ENCODE measurements at regions not wholly inside any gene's neighbourhood (a gene's known extent, or its start where the extent isn't known, plus 50 kb on each side); places are given as distances from the start of the nearest gene placed in this dataset.
"Not testable (repeated sequence)": the region's sequence is repeated elsewhere in the genome, so short reads cannot be mapped to it uniquely, and the experiment has no call there.

- Histone ChIP-seq H3K4me2 (ENCODE audit: low read length) (no peak overlapping the region), H3K27me3 (ENCODE audit: control insufficient read depth, low read length) (no peaks in the 10 kb centered on the region), H3K36me3 (ENCODE audit: control insufficient read depth, low read length) (no peaks in the 10 kb centered on the region), H3K27ac (ENCODE audit: low read depth, low read length) (no peak overlapping the region), H3K9me3 (ENCODE audit: control insufficient read depth, insufficient read depth, low read length) (no peaks in the 10 kb centered on the region), H3F3A (ENCODE audit: control insufficient read depth, insufficient read depth) (no peaks in the 10 kb centered on the region), H4K20me1 (ENCODE audit: control insufficient read depth, insufficient read depth, low read depth, low read length) (no peaks in the 10 kb centered on the region), H3K9me2 (replicated peaks; ENCODE audit: control insufficient read depth, low read length) (no peaks in the 10 kb centered on the region), H3K79me2 (ENCODE audit: control insufficient read depth, low read length) (no peaks in the 10 kb centered on the region), H3K4me1 (ENCODE audit: control insufficient read depth, low read length) (no peaks in the 10 kb centered on the region), H3K4me3 (ENCODE audit: low read length) (no peak overlapping the region)
- no peak for TF ChIP-seq EZH2phosphoT487 (IDR thresholded peaks at IDR 0.05; ENCODE audit: borderline replicate concordance, low read length)
- TF ChIP-seq, protein P1, sequence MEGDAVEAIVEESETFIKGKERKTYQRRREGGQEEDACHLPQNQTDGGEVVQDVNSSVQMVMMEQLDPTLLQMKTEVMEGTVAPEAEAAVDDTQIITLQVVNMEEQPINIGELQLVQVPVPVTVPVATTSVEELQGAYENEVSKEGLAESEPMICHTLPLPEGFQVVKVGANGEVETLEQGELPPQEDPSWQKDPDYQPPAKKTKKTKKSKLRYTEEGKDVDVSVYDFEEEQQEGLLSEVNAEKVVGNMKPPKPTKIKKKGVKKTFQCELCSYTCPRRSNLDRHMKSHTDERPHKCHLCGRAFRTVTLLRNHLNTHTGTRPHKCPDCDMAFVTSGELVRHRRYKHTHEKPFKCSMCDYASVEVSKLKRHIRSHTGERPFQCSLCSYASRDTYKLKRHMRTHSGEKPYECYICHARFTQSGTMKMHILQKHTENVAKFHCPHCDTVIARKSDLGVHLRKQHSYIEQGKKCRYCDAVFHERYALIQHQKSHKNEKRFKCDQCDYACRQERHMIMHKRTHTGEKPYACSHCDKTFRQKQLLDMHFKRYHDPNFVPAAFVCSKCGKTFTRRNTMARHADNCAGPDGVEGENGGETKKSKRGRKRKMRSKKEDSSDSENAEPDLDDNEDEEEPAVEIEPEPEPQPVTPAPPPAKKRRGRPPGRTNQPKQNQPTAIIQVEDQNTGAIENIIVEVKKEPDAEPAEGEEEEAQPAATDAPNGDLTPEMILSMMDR (IDR thresholded peaks at IDR 0.05; ENCODE audit: low read depth, low read length, poor library complexity, severe bottlenecking): no peak
These were observed 311.8 kb downstream of the SIPA1L2 start for GRCh38 chr1:232318143-232318542.

DNA sequence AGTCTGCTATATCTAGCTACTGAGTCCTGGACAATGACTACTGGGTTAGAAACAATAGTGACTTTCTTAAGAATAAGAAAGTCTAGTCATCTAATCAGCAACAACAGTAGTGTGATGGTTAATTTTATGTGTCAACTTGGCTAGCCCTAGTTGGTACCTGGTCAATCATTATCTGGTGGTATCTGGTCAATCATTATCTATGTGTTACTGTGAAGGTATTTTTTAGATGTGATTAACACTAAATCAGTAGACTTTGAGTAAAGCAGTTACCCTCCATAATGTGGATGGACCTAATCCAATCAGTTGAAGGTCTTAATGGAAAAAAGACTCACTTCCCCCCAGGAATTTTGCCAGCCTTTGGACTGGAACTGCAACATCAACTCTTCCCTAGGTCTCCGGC lies 312.6 kb downstream of the SIPA1L2 start:
- H3K9me3 ChIP-seq (ENCODE audit: control insufficient read depth, insufficient read depth, low read length): no peaks in the 10 kb centered on the region
- H3K4me1 ChIP-seq (ENCODE audit: control insufficient read depth, low read length): no peaks in the 10 kb centered on the region
- no peak overlapping the region for H3K4me3 ChIP-seq (ENCODE audit: low read length)
- no peaks in the 10 kb centered on the region for H3F3A ChIP-seq (ENCODE audit: control insufficient read depth, insufficient read depth)
- H3K9me2 ChIP-seq (replicated peaks; ENCODE audit: control insufficient read depth, low read length): no peaks in the 10 kb centered on the region
- no peak overlapping the region for H3K27ac ChIP-seq (ENCODE audit: low read depth, low read length)
- H3K79me2 ChIP-seq (ENCODE audit: control insufficient read depth, low read length): no peaks in the 10 kb centered on the region
- H3K27me3 ChIP-seq (ENCODE audit: control insufficient read depth, low read length): no peaks in the 10 kb centered on the region
- H3K4me2 ChIP-seq (ENCODE audit: low read length): no peak overlapping the region
- TF ChIP-seq, protein P1 (IDR thresholded peaks at IDR 0.05; ENCODE audit: low read depth, low read length, poor library complexity, severe bottlenecking): no peak
- no peak for TF ChIP-seq EZH2phosphoT487 (IDR thresholded peaks at IDR 0.05; ENCODE audit: borderline replicate concordance, low read length)
- no peaks in the 10 kb centered on the region for H4K20me1 ChIP-seq (ENCODE audit: control insufficient read depth, insufficient read depth, low read depth, low read length)
- no peaks in the 10 kb centered on the region for H3K36me3 ChIP-seq (ENCODE audit: control insufficient read depth, low read length)

DNA sequence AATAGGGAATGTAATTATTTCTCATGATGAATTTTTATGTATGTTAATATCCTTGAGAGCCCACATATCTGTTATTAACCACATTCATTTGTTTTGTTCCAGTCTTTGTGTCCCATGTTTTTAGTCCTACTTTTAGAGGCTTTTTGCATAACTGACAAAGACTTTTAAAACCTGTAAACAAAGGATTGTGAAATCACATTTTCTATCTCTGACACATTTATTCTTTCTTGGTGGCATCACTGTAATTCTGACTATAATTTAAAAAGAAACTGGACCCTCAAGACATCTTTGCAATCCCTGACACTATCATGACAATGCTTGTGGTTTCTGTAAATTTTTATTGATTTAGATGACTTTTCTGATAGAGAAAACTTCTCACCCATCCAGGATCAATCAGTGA lies 313.1 kb downstream of the SIPA1L2 start:
- Histone ChIP-seq H3K27ac (ENCODE audit: low read depth, low read length) (no peak overlapping the region), H3K27me3 (ENCODE audit: control insufficient read depth, low read length) (no peaks in the 10 kb centered on the region)
- TF ChIP-seq EZH2phosphoT487 (IDR thresholded peaks at IDR 0.05; ENCODE audit: borderline replicate concordance, low read length): no peak
- TF ChIP-seq, protein P1 (IDR thresholded peaks at IDR 0.05; ENCODE audit: low read depth, low read length, poor library complexity, severe bottlenecking): no peak

GRCh38 chr1:232313876-232314275 lies 316.1 kb downstream of the SIPA1L2 start:
- H3K4me1 ChIP-seq (ENCODE audit: control insufficient read depth, low read length); H4K20me1 ChIP-seq (ENCODE audit: control insufficient read depth, insufficient read depth, low read depth, low read length); H3K9me2 ChIP-seq (replicated peaks; ENCODE audit: control insufficient read depth, low read length); H3K4me2 ChIP-seq (ENCODE audit: low read length); H3K79me2 ChIP-seq (ENCODE audit: control insufficient read depth, low read length); H3K36me3 ChIP-seq (ENCODE audit: control insufficient read depth, low read length); H3K27me3 ChIP-seq (ENCODE audit: control insufficient read depth, low read length); H3K9me3 ChIP-seq (ENCODE audit: control insufficient read depth, insufficient read depth, low read length); H3K4me3 ChIP-seq (ENCODE audit: low read length); H3K27ac ChIP-seq (ENCODE audit: low read depth, low read length); H3F3A ChIP-seq (ENCODE audit: control insufficient read depth, insufficient read depth): not testable (repeated sequence)

More for the DNA sequence above, 313.1 kb downstream of the SIPA1L2 start:
- no peak overlapping the region for H3K4me3 ChIP-seq (ENCODE audit: low read length)
- H3K79me2 ChIP-seq (ENCODE audit: control insufficient read depth, low read length): no peaks in the 10 kb centered on the region
- H3F3A ChIP-seq (ENCODE audit: control insufficient read depth, insufficient read depth): no peaks in the 10 kb centered on the region
- H3K36me3 ChIP-seq (ENCODE audit: control insufficient read depth, low read length): no peaks in the 10 kb centered on the region
- H3K9me3 ChIP-seq (ENCODE audit: control insufficient read depth, insufficient read depth, low read length): no peaks in the 10 kb centered on the region
- no peak overlapping the region for H3K4me2 ChIP-seq (ENCODE audit: low read length)
- H4K20me1 ChIP-seq (ENCODE audit: control insufficient read depth, insufficient read depth, low read depth, low read length): no peaks in the 10 kb centered on the region
- no peaks in the 10 kb centered on the region for H3K9me2 ChIP-seq (replicated peaks; ENCODE audit: control insufficient read depth, low read length)
- no peaks in the 10 kb centered on the region for H3K4me1 ChIP-seq (ENCODE audit: control insufficient read depth, low read length)

Measured in DOHH2 (cell line).